Amygdala (tissue), 56 donors: ENCODE measurements at regions not wholly inside any gene's neighbourhood (a gene's known extent, or its start where the extent isn't known, plus 50 kb on each side); places are given as distances from the start of the nearest gene placed in this dataset.
A peak's percentile ranks its signal among the peaks of the same experiment; 100 is the strongest.

Experiments
- DNase-seq, 56 donors: peaks; one replicate each; lab custom pipeline; 2025; lab: John Stamatoyannopoulos, UW

DNA sequence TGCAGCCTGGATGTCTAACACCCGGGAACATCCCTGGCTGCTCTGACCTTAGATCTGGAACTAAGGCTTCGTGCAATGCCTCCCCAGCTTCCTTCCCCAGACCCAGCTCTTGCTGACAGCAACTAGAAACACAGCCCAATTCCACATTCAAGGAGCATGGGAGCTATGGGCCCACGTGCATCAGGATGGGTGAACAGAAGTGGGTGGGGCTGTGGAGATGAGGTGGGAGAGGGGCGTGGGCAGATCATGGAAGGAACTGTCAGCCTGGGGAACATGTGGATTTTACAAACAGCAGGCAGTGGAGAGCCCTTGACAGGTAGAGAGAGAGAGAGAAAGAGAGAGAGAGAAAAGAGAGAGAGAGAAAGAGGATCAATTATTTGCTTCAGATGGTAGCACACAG is 231.6 kb downstream of the MATN1 start:
- no peak for DNase-seq

- DNase-seq = no peak
Measured at GRCh38 chr1:30490554-30491053, 232.8 kb downstream of the MATN1 start.

GRCh38 chr1:30489737-30490389 is 233.5 kb downstream of the MATN1 start:
- DNase-seq = no peak

- no peak for DNase-seq
Measured at GRCh38 chr1:30488324-30488913, 235.0 kb downstream of the MATN1 start.

DNA sequence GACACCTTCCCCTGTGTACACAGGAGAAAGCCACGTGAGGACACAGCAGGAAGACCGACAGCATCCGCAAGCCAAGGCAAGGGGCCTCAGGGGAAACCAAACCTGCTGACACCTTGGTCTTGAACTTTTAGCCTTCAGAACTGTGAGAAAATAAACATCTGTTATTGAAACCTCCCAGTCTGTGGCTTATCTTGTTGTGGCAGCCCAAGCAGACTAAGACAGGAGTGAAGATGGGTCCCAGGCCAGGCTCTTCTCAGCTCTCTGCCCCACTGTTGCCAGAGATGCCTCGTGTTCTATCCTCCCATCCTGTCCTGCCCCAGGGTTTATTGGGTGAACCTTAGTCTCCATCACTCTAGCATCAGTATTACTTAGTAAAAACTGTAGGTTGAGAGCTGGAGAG is 236.3 kb downstream of the MATN1 start:
- DNase-seq = no peak

DNA sequence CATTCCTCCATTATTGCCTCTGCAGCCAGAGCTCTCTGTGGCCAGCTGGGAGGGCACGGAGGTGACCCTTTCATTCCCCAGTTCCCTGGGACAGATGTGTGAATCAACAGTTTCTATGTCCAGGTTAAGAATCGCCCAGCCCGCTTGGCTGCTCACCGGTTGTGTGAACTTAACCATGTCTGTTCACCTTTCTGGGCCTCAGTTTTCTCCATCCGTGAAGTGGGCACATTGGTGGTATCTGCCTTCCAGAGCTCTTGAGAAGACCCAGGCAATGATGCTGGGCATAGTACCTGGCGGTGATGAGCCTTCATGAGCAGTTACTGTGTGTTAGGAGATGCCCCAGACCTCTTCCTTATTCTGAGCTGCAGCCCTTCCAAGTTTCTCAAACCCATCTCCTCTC is 238.3 kb downstream of the MATN1 start:
- no peak for DNase-seq

DNA sequence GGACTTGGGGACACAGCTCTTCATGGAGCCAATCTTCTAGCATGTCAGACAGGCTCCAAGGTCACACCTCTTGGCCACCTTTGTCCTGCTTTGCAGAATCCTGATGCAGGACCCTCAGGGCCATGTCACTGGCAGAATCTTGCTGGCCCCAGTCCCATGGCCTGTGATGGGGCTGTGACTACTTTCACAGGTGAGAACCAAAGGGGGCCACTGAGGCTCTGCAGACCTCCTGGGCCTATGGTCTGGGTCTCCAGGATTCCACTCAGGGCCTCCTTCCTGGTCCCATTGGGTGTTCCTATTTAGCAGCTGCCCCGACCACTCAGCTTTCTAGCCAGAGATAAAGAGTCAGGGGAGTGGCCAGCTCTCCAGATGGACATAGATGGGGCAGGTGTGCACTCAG is 238.7 kb downstream of the MATN1 start:
- DNase-seq = no peak

DNA sequence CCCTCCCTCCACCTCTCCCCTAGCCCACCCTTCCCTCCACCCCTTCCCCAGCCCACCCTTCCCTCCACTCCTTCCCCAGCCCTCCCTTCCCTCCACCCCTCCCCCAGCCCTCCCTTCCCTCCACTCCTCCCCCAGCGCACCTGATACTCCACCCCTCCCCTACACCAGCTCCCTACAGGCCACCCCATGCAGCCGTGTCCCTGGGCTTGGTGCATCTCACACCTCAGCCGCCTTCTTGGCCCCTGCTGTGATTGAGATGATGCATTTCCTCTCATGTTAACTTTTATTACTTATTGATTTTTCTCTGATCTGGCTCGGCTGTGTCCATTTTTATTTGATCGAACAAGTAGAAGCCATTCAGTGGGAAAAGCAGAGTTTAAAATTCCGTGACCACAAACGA is 243.8 kb downstream of the MATN1 start:
- no peak for DNase-seq

DNA sequence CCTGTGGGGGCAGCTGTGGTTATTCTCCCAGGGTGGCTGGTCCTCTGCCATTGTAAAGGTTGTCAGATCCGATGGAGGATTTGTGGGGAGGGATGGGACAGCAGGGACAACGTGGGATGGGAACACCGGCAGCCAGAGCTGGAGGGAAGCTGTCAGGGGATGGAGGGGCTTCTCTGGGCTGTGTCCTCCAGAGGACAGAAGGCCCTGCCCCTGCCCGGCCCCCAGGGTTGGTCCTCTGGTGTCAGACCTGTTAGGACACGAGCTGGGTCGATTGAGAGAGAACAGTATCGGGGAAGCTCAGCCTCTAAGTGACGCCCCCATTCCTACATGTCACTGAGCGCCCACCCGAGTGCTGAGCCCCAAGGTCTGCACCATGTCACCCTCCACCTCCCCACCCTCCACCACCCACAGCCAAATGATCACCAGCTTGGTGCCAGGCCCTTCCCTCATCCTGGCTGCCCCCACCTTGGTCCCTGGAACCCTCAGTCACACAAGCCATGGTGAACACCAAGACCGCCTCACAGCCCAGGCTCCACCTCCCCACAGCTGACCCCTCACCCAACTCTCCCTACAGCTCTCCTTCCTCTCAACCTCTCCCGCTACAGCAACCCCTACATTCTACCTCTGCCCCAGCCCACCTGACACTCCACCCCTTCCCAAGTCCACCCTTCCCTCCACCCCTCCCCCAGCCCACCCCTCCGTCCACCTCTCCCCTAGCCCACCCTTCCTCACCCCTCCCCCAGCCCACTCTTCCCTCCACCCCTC is 244.4 kb downstream of the MATN1 start:
- no peak for DNase-seq

- no peak for DNase-seq
Measured at GRCh38 chr1:30478283-30478682, 245.1 kb downstream of the MATN1 start.

DNA sequence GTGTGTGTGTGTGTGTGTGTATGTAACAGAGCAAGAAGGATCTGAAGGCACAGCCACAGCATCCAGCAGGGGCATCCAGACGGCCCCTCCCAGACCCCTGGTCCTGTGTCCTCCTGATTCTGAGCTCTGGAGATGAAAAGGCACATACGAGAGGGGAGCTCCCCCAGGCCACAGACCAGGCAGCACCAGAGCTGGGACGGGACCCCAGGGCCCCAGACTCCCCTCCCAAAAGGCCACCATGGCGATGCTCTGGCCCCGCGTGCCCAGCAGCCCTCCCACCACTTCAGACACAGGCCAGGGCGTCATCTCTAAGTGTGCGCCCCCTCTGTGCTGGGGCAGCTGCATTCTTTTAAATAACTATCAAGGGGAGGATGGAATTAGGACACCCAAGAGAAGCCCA is 245.8 kb downstream of the MATN1 start:
- DNase-seq = no peak

DNA sequence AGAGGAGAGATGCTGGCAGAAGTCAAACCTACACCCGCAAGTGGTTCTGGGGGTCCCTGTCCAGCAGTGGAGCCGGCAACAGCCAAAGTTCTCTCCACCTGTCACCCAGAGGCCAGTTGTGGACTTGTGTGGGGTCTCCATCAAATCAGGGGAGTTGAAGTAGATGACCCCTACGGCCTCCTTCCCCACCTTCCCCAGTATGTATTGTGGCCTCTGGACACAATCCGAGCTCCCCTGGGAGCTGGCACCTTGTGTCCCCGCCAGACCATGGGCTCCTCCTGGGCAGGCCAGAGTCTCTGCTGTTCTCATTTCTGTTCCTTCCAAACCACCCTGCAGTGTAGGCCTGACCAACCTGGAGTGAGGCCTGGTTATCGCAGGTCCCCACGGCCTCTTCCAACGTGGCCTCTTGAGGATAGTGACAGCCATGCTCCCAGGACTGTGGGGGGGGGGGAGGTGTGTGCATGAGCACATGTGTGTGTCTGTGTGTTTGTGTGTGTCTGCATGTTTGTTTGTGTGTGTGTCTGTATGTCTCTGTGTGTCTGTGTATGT is 246.4 kb downstream of the MATN1 start:
- no peak for DNase-seq

DNA sequence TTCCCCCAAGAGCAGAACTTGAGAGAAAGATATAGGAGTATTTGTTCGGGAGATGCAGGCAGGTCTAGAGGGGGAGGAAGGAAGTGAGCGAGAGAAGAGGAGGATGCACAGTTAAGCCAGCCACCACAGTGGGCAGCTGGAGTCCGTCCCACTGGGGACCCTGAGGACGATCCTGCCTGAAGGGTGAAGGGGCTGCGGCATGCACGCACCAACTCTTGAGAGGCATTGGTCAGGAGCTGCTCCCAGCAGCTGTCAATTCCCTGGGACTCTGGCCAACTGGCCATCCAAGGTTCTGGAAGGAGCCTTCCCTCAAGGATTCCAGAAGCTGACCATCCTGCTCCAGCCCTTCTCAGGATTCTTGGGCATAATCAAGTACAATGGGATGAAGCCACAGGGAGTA is 246.9 kb downstream of the MATN1 start:
- no peak for DNase-seq

- no peak for DNase-seq
Measured at GRCh38 chr1:30475966-30476365, 247.4 kb downstream of the MATN1 start.

GRCh38 chr1:30475201-30475600 is 248.2 kb downstream of the MATN1 start:
- no peak for DNase-seq

GRCh38 chr1:30474818-30475200 is 248.6 kb downstream of the MATN1 start:
- DNase-seq = no peak

DNA sequence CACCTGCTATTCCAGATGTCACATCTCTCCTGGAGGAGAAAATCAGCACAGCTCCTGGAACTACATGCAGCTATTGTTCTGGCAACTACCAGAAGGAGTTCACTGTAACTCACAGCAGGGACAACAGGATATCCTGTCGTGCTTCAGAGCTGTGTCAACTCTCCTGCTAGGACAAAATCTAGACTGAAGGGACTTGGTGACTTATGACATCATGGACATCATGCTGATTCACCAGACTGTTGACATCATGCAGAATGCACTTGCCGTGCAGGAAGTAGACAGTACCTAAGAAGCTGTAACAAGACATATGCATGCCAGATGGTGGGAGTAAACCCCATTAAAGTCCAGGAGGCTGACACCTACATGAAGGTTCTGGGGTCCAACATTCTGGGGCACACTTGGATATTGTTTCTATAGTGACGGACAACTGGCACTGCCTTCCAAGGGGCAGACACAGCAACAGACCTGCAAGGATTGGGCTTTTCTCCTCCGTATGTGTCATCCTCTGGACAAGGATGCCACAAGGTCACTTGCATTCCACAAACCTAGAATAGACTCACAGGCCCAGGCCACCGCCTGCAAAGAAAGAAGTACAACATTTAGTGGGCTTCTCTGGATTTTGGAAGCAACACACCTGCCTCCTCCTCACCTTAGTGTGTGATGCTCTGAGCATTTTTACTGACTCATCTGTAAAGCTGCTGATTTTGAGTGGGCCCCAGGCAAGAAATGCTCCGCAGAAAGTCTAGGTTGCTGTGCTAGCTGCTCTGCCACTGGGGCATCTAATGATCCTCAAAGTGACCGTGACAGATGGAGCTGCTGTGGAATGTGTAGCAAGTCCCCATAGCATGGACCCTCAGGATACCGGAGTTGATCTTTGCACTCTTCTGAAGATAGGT is 249.2 kb downstream of the MATN1 start:
- DNase-seq = no peak

DNA sequence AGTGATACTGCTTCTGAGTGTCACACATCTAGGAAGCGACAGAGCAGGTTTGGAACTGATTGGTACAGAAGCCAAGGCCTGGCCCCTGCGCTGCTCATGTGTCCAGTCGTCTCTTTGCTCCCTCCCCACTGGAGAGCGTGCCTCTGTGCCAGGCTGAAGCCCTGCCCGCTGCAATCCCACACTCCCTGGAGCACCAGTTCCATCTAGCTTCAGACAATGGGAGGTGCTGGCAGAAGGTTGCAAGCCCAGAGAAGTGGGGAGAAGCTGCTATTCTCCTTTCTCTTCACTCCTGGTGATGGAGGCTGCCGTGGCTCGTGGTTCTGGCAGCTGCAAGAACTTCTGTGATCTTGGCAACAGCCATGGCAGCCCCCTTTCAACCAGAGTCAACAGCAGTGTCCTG is 250.9 kb downstream of the MATN1 start:
- peak in 1 of 56 donors; percentile 1 for DNase-seq

GRCh38 chr1:30472009-30472408 is 251.4 kb downstream of the MATN1 start:
- no peak for DNase-seq

- no peak for DNase-seq
Measured at GRCh38 chr1:30471307-30471706, 252.1 kb downstream of the MATN1 start.

DNA sequence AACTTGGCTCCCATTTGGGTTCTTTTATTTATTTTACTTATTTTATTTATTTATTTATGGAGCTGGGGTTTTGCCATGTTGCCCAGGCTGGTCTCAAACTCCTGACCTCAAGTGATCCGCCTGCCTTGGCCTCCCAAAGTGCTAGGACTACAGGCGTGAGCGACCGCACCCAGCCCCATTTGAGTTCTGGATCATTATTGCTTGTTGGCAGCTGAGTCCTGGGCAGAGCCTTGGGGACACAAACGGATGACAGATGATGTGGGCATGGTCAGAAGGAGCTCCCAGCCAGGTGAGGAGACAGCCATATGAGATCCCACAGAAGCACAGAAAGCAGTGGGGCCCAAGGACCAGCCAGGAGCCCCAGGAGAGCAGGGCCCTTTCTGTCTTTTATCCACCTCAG is 254.0 kb downstream of the MATN1 start:
- no peak for DNase-seq
